ENCODE measurements at regions not wholly inside any gene's neighbourhood (a gene's known extent, or its start where the extent isn't known, plus 50 kb on each side); places are given as distances from the start of the nearest gene placed in this dataset.

DNA sequence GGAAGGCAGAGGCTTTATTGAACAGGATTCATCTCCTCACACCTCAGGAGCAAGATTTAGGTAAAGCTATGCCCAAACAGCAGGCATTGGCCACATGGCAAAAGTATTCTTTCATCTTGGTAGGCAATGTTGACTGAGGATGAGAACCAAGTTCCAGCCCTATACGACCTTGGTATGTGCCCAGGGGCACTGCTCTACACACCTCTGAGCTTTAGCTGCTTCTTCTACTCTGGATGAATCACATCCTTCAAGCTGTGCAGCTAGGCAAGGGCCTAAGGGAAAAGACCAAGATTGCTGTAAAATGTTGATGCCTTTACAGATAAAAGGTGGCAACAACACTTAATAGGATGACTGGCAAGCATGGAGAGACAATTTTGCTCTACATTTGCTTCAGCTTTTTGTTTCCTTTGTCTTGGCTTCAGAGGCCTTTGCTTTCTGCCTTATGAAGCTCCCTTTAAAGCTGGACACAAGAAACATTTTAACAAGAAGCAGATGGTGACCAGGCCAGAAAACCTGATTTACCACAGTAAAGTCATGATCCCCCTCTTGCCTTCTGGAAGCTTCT is 183.3 kb upstream of the KITLG start:
- TF ChIP-seq, protein P1, sequence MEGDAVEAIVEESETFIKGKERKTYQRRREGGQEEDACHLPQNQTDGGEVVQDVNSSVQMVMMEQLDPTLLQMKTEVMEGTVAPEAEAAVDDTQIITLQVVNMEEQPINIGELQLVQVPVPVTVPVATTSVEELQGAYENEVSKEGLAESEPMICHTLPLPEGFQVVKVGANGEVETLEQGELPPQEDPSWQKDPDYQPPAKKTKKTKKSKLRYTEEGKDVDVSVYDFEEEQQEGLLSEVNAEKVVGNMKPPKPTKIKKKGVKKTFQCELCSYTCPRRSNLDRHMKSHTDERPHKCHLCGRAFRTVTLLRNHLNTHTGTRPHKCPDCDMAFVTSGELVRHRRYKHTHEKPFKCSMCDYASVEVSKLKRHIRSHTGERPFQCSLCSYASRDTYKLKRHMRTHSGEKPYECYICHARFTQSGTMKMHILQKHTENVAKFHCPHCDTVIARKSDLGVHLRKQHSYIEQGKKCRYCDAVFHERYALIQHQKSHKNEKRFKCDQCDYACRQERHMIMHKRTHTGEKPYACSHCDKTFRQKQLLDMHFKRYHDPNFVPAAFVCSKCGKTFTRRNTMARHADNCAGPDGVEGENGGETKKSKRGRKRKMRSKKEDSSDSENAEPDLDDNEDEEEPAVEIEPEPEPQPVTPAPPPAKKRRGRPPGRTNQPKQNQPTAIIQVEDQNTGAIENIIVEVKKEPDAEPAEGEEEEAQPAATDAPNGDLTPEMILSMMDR (IDR thresholded peaks at IDR 0.05; ENCODE audit: low read depth, low read length, missing control alignments): no peak
- no peak for DNase-seq (ENCODE audit: low read depth)
- no peak overlapping the region for H3K4me3 ChIP-seq (ENCODE audit: low read depth, low read length)
- in situ Hi-C loops (cut with HindIII; ENCODE audit: low sequenced_read_pairs): no loop called here

DNA sequence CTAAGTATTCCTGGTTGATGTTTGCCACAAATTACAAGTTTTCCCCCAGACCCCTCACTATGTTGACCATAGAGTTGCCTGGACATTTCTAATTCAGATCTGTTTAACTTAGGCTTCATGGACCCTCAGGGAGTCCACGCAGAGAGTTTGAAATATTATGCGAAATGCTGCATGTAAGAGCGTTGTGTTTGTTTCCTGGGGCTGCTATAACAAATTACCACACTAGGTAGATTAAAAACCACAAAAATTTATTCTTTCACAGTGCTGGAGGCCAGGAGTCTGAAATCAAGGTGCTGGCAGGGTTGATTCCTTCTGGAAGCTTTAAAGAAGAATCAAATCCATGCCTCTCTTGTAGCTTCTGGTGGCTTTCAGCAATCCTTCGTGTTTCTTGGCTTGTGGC is 177.9 kb upstream of the KITLG start:
- in situ Hi-C loops (cut with HindIII; ENCODE audit: low sequenced_read_pairs): no loop called here
- no peak overlapping the region for H3K4me3 ChIP-seq (ENCODE audit: low read depth, low read length)
- TF ChIP-seq, protein P1 (IDR thresholded peaks at IDR 0.05; ENCODE audit: low read depth, low read length, missing control alignments): no peak
- DNase-seq (ENCODE audit: low read depth): no peak

DNA sequence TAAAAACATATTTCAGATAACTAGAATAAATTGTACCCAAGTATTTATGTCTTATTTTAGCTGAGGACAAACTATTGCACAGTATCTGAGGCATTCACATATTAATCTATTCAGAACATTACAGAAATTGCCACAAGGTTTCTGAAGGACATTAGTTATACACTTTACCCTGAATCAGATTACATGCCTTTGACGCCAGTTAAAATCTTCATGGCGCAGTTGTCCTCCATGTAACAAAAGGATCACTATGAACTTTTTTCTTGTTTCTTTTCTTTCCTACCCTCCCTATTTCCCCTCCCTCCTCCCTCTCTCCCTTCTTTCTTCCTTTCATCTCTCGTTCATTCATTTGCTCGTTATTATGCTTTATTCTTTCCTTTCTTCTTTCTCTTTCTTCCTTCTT is 176.6 kb upstream of the KITLG start:
- DNase-seq (ENCODE audit: low read depth): no peak
- TF ChIP-seq, protein P1 (IDR thresholded peaks at IDR 0.05; ENCODE audit: low read depth, low read length, missing control alignments): no peak
- in situ Hi-C loops (cut with HindIII; ENCODE audit: low sequenced_read_pairs): no loop called here
- H3K4me3 ChIP-seq (ENCODE audit: low read depth, low read length): no peak overlapping the region

DNA sequence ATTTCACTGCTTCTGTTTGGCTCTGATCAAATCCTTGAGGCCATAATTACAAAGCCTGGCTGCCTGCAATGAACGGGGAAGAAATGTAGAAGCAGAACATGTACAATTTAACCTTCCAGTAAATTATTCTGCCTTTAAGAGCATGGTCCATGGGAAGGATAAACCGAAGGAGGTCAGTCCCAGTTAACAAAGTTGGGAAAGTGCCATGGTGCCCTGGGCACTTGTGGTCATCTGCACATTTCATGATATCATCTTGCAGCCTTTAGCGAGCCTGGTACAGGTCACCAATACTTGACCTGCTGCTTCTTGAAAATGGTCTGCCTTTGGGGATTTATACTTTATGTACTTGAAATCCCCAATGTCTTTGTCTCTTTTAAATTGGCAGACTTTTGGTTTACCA is 175.9 kb upstream of the KITLG start:
- in situ Hi-C loops (cut with HindIII; ENCODE audit: low sequenced_read_pairs): no loop called here
- TF ChIP-seq, protein P1 (IDR thresholded peaks at IDR 0.05; ENCODE audit: low read depth, low read length, missing control alignments): no peak
- DNase-seq (ENCODE audit: low read depth): no peak
- H3K4me3 ChIP-seq (ENCODE audit: low read depth, low read length): no peak overlapping the region

DNA sequence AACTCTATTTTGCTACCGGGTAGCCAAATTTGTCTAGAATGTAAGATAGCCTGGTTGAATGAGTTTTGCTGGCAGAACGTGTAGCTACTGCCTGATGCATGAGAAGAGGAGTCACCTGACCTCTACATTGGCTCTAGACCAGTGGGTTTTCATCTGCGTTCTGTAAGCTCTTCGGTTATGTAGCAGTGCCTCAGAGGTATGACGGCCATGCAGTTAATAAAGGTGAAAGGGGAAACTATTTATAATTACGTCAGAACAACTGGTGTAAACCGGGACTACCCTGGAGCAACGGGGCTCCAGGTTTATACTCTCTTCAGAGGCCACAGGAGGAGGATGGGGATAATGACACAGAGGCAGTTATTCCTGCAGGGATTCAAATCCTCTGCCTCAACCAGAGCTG is 173.4 kb upstream of the KITLG start:
- TF ChIP-seq, protein P1 (IDR thresholded peaks at IDR 0.05; ENCODE audit: low read depth, low read length, missing control alignments): no peak
- DNase-seq (ENCODE audit: low read depth): no peak
- H3K4me3 ChIP-seq (ENCODE audit: low read depth, low read length): no peak overlapping the region
- in situ Hi-C loops (cut with HindIII; ENCODE audit: low sequenced_read_pairs): no loop called here

DNA sequence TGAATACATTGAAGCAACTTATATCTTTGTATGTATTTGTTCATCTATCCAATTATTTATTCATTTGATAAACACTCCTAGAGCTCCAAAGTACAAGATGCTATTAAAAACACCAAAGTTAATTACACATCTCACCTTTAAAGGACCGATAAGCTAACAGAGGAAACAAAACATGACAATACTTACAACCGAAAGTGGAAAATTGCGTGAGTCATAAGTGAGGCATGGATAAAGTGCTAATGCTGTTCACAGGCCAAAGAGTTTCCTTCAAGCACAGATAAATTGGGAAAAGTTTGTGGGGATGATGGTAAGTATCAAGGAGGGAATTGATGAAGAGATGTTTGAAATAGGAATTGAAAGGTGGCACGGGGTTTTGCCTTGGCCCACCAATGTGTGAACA is 172.8 kb upstream of the KITLG start:
- in situ Hi-C loops (cut with HindIII; ENCODE audit: low sequenced_read_pairs): no loop called here
- no peak for DNase-seq (ENCODE audit: low read depth)
- TF ChIP-seq, protein P1 (IDR thresholded peaks at IDR 0.05; ENCODE audit: low read depth, low read length, missing control alignments): no peak
- H3K4me3 ChIP-seq (ENCODE audit: low read depth, low read length): no peak overlapping the region

DNA sequence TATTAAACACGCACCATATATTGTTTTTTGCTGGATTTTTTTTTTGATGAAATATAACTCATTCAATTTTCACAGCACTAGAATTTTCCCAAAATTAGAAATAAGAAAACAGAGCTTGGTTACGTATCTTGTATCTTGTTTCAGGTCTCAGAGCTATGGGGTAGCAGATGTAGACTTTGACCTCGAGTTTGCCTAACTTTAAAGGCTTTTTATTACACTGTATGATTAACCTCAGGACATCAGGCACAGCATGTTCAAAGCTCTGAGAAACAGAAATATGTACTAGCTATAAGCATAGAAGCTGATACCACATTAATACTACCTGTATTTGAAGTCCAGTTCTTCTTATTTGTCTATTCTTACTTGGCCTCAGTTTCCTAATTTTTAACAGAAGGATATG is 171.9 kb upstream of the KITLG start:
- no peak for DNase-seq (ENCODE audit: low read depth)
- no peak overlapping the region for H3K4me3 ChIP-seq (ENCODE audit: low read depth, low read length)
- in situ Hi-C loops (cut with HindIII; ENCODE audit: low sequenced_read_pairs): no loop called here
- TF ChIP-seq, protein P1 (IDR thresholded peaks at IDR 0.05; ENCODE audit: low read depth, low read length, missing control alignments): no peak
